H1 (cell line): ENCODE measurements at regions not wholly inside any gene's neighbourhood (a gene's known extent, or its start where the extent isn't known, plus 50 kb on each side); places are given as distances from the start of the nearest gene placed in this dataset.

Experiments
- CTCF ChIA-PET: fragments of 300-600 bp; sonication (Branson Sonifier 250); formaldehyde crosslinking; loops from one replicate; lab custom pipeline; 2021; ENCODE audit not compliant: partially characterized antibody; lab: Charles Lee
- POLR2A ChIA-PET: fragments of 300-600 bp; sonication (Branson Sonifier 250); formaldehyde crosslinking; loops from one replicate; lab custom pipeline; 2021; ENCODE audit warnings: inconsistent platforms; ENCODE audit not compliant: partially characterized antibody; lab: Charles Lee
- DNase-seq, 2 experiments: peaks; one replicate each; pipeline versions ENCODE4 v3.0.0 to v3.0.0-alpha.2; 2010 to 2022; ENCODE audit warnings: low spot score in 2 of 2, low read depth in 1 of 2, mixed read lengths in 1 of 2
- FAIRE-seq: peaks from 2 replicates; lab custom pipeline; 2011; peaks lifted over from hg19 to GRCh38; lab: Jason Lieb, UNC
- H2AFZ ChIP-seq: 2 replicates; pipeline ENCODE4 v1.8.1; 2012; ENCODE audit warnings: low read length, inconsistent platforms
- H2AK5ac ChIP-seq: 2 replicates; pipeline ENCODE4 v1.6.1; 2013; ENCODE audit warnings: low read depth, low read length
- H2BK120ac ChIP-seq: replicated peaks from 2 replicates; pipeline ENCODE3; 2013; ENCODE audit warnings: low read depth, low read length, inconsistent platforms
- H2BK12ac ChIP-seq: 2 replicates; pipeline ENCODE4 v1.6.1; 2013; ENCODE audit warnings: low read depth, low read length
- H2BK15ac ChIP-seq: 2 replicates; pipeline ENCODE4 v1.6.1; 2013; ENCODE audit warnings: low read length
- H2BK20ac ChIP-seq: 2 replicates; pipeline ENCODE4 v1.6.1; 2013; ENCODE audit warnings: low read length
- H2BK5ac ChIP-seq: 2 replicates; pipeline ENCODE4 v1.6.1; 2013; ENCODE audit warnings: low read depth, low read length
- H3K14ac ChIP-seq: 2 replicates; pipeline ENCODE4 v1.6.1; 2013; ENCODE audit warnings: inconsistent platforms; ENCODE audit not compliant: insufficient read length
- H3K18ac ChIP-seq: 2 replicates; pipeline ENCODE4 v1.6.1; 2013; ENCODE audit warnings: low read length; ENCODE audit errors: extremely low read depth
- H3K23ac ChIP-seq: 2 replicates; pipeline ENCODE4 v1.6.1; 2013; ENCODE audit warnings: inconsistent platforms; ENCODE audit not compliant: insufficient read length
- H3K23me2 ChIP-seq: 2 replicates; pipeline ENCODE4 v1.6.1; 2013; ENCODE audit warnings: low read depth, low read length
- H3K27ac ChIP-seq: 2 replicates; pipeline ENCODE4 v1.6.1; 2011; ENCODE audit warnings: low read depth, low read length, inconsistent platforms
- H3K27me3 ChIP-seq, 4 experiments: replicated peaks in 1 of 4; 1 replicate in 1 of 4; 2 replicates in 3 of 4; pipeline versions ENCODE4 v1.6.1 to v1.8.1; 2011 to 2013; ENCODE audit warnings: low read length in 3 of 4, mild to moderate bottlenecking in 3 of 4, inconsistent platforms in 2 of 4, mixed read lengths in 2 of 4, moderate library complexity in 1 of 4; ENCODE audit not compliant: control insufficient read depth in 3 of 4, insufficient read depth in 3 of 4; ENCODE audit errors: extremely low read depth in 1 of 4
- H3K36me3 ChIP-seq, 4 experiments: 2 replicates each; pipeline versions ENCODE4 v1.6.1 to v1.8.1; 2011 to 2013; ENCODE audit warnings: mild to moderate bottlenecking in 4 of 4, low read length in 3 of 4, moderate library complexity in 2 of 4, control low read depth in 1 of 4, inconsistent platforms in 1 of 4; ENCODE audit not compliant: insufficient read depth in 4 of 4, control insufficient read depth in 2 of 4
- H3K4ac ChIP-seq: replicated peaks from 2 replicates; pipeline ENCODE3; 2013; ENCODE audit warnings: low read length, low read depth, mixed read lengths, inconsistent platforms; ENCODE audit not compliant: insufficient read length
- H3K4me1 ChIP-seq, 4 experiments: replicated peaks in 1 of 4; 1 replicate in 1 of 4; 2 replicates in 3 of 4; pipeline versions ENCODE4 v1.6.1 to v1.8.1; 2011 to 2013; ENCODE audit warnings: low read length in 3 of 4, inconsistent platforms in 2 of 4, mixed read lengths in 1 of 4; ENCODE audit not compliant: insufficient read depth in 4 of 4, control insufficient read depth in 3 of 4
- H3K4me2 ChIP-seq, 2 experiments: 2 replicates each; pipeline versions ENCODE4 v1.6.1 to v1.8.1; 2011 to 2013; ENCODE audit warnings: low read depth in 2 of 2, low read length in 2 of 2, control low read depth in 1 of 2, inconsistent platforms in 1 of 2, mild to moderate bottlenecking in 1 of 2; ENCODE audit not compliant: insufficient read depth in 1 of 2
- H3K4me3 ChIP-seq, 4 experiments: fragments of 200-600, 300-600 bp in 1 of 4; sonication (generic), shearing (Covaris generic), sonication (Bioruptor Twin) in 1 of 4; 2 replicates each; pipeline versions ENCODE4 v1.5.1 to v1.8.1; 2011 to 2016; ENCODE audit warnings: low read length in 4 of 4, low read depth in 3 of 4, control low read depth in 2 of 4, inconsistent platforms in 2 of 4, mild to moderate bottlenecking in 2 of 4, mixed read lengths in 1 of 4, moderate library complexity in 1 of 4; ENCODE audit not compliant: insufficient read depth in 2 of 4; ENCODE audit errors: extremely low read depth in 1 of 4
- H3K56ac ChIP-seq: replicated peaks from 2 replicates; pipeline ENCODE3; 2013; ENCODE audit warnings: low read depth, mild to moderate bottlenecking, mixed read lengths, low read length, inconsistent platforms; ENCODE audit not compliant: insufficient read length
- H3K79me1 ChIP-seq: 2 replicates; pipeline ENCODE4 v1.6.1; 2013; ENCODE audit warnings: low read depth, low read length, control low read depth
- H3K79me2 ChIP-seq, 2 experiments: 2 replicates each; pipeline versions ENCODE4 v1.6.1 to v1.8.1; 2012 to 2013; ENCODE audit warnings: low read length in 2 of 2, mild to moderate bottlenecking in 2 of 2, inconsistent platforms in 1 of 2; ENCODE audit not compliant: insufficient read depth in 2 of 2, control insufficient read depth in 1 of 2
- H3K9ac ChIP-seq, 4 experiments: replicated peaks in 1 of 4; 1 replicate in 1 of 4; 2 replicates in 3 of 4; pipeline versions ENCODE4 v1.6.1 to v1.8.1; 2011 to 2013; ENCODE audit warnings: low read depth in 3 of 4, low read length in 3 of 4, control low read depth in 2 of 4, mild to moderate bottlenecking in 2 of 4, moderate library complexity in 2 of 4, inconsistent platforms in 1 of 4; ENCODE audit errors: extremely low read depth in 1 of 4
- H3K9me3 ChIP-seq, 2 experiments: 2 replicates each; pipeline versions ENCODE4 v1.6.1 to v1.8.1; 2012 to 2013; ENCODE audit warnings: mild to moderate bottlenecking in 2 of 2, moderate library complexity in 2 of 2, control low read depth in 1 of 2, inconsistent platforms in 1 of 2, low read depth in 1 of 2, low read length in 1 of 2, mixed read lengths in 1 of 2; ENCODE audit not compliant: insufficient read depth in 2 of 2
- H4K20me1 ChIP-seq, 2 experiments: replicated peaks in 1 of 2; 2 replicates each; pipeline versions ENCODE3 to v1.8.1; 2011 to 2013; ENCODE audit warnings: inconsistent platforms in 2 of 2, low read length in 2 of 2, mild to moderate bottlenecking in 1 of 2; ENCODE audit not compliant: insufficient read depth in 2 of 2, control insufficient read depth in 1 of 2
- H4K5ac ChIP-seq: 2 replicates; pipeline ENCODE4 v1.6.1; 2013; ENCODE audit warnings: low read length, low read depth, mixed read lengths, inconsistent platforms; ENCODE audit not compliant: insufficient read length
- H4K8ac ChIP-seq: 2 replicates; pipeline ENCODE4 v1.8.0; 2013; ENCODE audit warnings: mild to moderate bottlenecking, moderate library complexity, low read length, inconsistent platforms; ENCODE audit not compliant: insufficient read depth; ENCODE audit errors: extremely low read depth
- H4K91ac ChIP-seq: replicated peaks from 2 replicates; pipeline ENCODE3; 2013; ENCODE audit warnings: low read length, mixed read lengths, inconsistent platforms; ENCODE audit not compliant: insufficient read length
- BACH1 ChIP-seq: IDR thresholded peaks from 2 replicates; pipeline ENCODE4 v1.6.1; 2012; ENCODE audit warnings: low read length, improper control_type of control experiment
- BRCA1 ChIP-seq: IDR thresholded peaks from 2 replicates; pipeline ENCODE4 v1.6.1; 2012; ENCODE audit warnings: low read depth, low read length, improper control_type of control experiment
- CBX5 ChIP-seq: fragments of 300-800, 300-1000 bp; sonication (generic); IDR thresholded peaks from 2 replicates; pipeline ENCODE4 v1.7.1; 2016; ENCODE audit warnings: antibody characterized with exemption, low read length, low read depth
- CHD1 ChIP-seq: IDR thresholded peaks from 2 replicates; pipeline ENCODE4 v1.6.1; 2012; ENCODE audit warnings: low read depth, low read length, improper control_type of control experiment
- EGR1 ChIP-seq: IDR thresholded peaks from 2 replicates; pipeline ENCODE4 v1.6.1; 2011; ENCODE audit warnings: low read depth, low read length, borderline replicate concordance
- GABPA ChIP-seq: IDR thresholded peaks from 2 replicates; pipeline ENCODE4 v1.6.1; 2011; ENCODE audit warnings: mild to moderate bottlenecking, low read length, moderate library complexity, borderline replicate concordance; ENCODE audit not compliant: insufficient read depth
- NANOG ChIP-seq: IDR thresholded peaks from 2 replicates; pipeline ENCODE4 v1.6.1; 2011; ENCODE audit warnings: low read length, low read depth, mild to moderate bottlenecking, inconsistent platforms; ENCODE audit not compliant: insufficient read depth, poor library complexity, severe bottlenecking
- RFX5 ChIP-seq: IDR thresholded peaks from 2 replicates; pipeline ENCODE4 v1.6.1; 2011; ENCODE audit warnings: low read depth, low read length, improper control_type of control experiment, borderline replicate concordance
- SAP30 ChIP-seq: fragments of 300-600 bp; sonication (generic); IDR thresholded peaks from 2 replicates; pipeline ENCODE4 v1.7.1; 2012; ENCODE audit warnings: low read length, moderate library complexity, mild to moderate bottlenecking, inconsistent platforms; ENCODE audit not compliant: insufficient read depth, insufficient replicate concordance
- SIX5 ChIP-seq: IDR thresholded peaks from 2 replicates; pipeline ENCODE4 v1.6.1; 2011; ENCODE audit warnings: mild to moderate bottlenecking, low read depth, low read length
- SUZ12 ChIP-seq: fragments of 200-600 bp; sonication (generic); IDR thresholded peaks from 2 replicates; pipeline ENCODE4 v1.6.1; 2012; ENCODE audit warnings: mild to moderate bottlenecking, inconsistent platforms, low read length, moderate library complexity, mixed read lengths
- WGBS, 2 experiments: shearing (Covaris generic) in 1 of 2; methylation state at CpG; one replicate each; pipeline versions ENCODE4 v1.1.6 to v1.1.7; 2013 to 2015; ENCODE audit warnings: low lambda C conversion rate in 2 of 2, mixed read lengths in 2 of 2, inconsistent platforms in 1 of 2, low coverage in 1 of 2, missing lambda C conversion rate in 1 of 2; ENCODE audit not compliant: insufficient replicate concordance in 2 of 2, insufficient coverage in 1 of 2, insufficient read length in 1 of 2; ENCODE audit errors: extremely low coverage in 1 of 2, missing lambda C conversion rate in 1 of 2; 5-methylcytosine and 5-hydroxymethylcytosine counted together
- TF ChIP-seq, protein P1 (sequence below): IDR thresholded peaks from 2 replicates; pipeline ENCODE4 v1.6.1; 2011; ENCODE audit warnings: low read length, improper control_type of control experiment

GRCh38 chr9:114732823-114733222, 50.8 kb upstream of the TEX48 start:
- CTCF ChIA-PET = interaction anchor here (0.6 to 14.7 kb wide), 8 partner anchors 10 to 327 kb away, joined by 3 to 269 read pairs (median 8); partner anchors contain the start of gene TEX48
- FAIRE-seq (no peak), DNase-seq (no peak)
- Histone ChIP-seq H3K4ac (no peak overlapping the region), H4K20me1 (peaks cover 0 to 2% of the 10 kb centered on the region in 2 experiments), H2BK5ac (no peak overlapping the region), H3K79me1 (no peaks in the 10 kb centered on the region), H3K9ac (no peak overlapping the region; a peak in 1 of 7 replicates), H4K5ac (no peak overlapping the region), H3K23me2 (peaks cover 3% of the 10 kb centered on the region; the same call in 1 of the 2 replicates), H3K4me1 (no peaks in the 10 kb centered on the region), H2BK15ac (no peak overlapping the region), H4K91ac (no peak overlapping the region), H3K14ac (no peak overlapping the region), H4K8ac (no peak overlapping the region), H3K23ac (no peak overlapping the region), H2BK20ac (no peak overlapping the region), H3K36me3 (no peaks in the 10 kb centered on the region), H3K27ac (no peak overlapping the region), H2BK12ac (no peak overlapping the region), H3K4me3 (no peak overlapping the region), H3K27me3 (no peaks in the 10 kb centered on the region), H3K79me2 (no peaks in the 10 kb centered on the region), H2BK120ac (no peak overlapping the region), H3K56ac (no peak overlapping the region), H3K4me2 (no peak overlapping the region), H3K9me3 (no peaks in the 10 kb centered on the region), H2AFZ (no peak overlapping the region), H3K18ac (no peak overlapping the region), H2AK5ac (no peak overlapping the region)
- TF ChIP-seq SIX5 (no peak), CBX5 (no peak), GABPA (no peak), BACH1 (no peak), CHD1 (no peak), BRCA1 (no peak), SAP30 (no peak), SUZ12 (no peak), EGR1 (no peak), NANOG (no peak), RFX5 (no peak)
- TF ChIP-seq, protein P1, sequence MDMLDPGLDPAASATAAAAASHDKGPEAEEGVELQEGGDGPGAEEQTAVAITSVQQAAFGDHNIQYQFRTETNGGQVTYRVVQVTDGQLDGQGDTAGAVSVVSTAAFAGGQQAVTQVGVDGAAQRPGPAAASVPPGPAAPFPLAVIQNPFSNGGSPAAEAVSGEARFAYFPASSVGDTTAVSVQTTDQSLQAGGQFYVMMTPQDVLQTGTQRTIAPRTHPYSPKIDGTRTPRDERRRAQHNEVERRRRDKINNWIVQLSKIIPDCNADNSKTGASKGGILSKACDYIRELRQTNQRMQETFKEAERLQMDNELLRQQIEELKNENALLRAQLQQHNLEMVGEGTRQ = no peak
- 86% methylated on average over 3 of the region's 3 CpGs; no CpG with 5 or more reads in 1 of the 2 experiments for WGBS, 2 experiments
- POLR2A ChIA-PET = no interaction called here
